Endothelial cell (in vitro differentiated cells): ENCODE measurements at regions not wholly inside any gene's neighbourhood (a gene's known extent, or its start where the extent isn't known, plus 50 kb on each side); places are given as distances from the start of the nearest gene placed in this dataset.

Source experiments
- DNase-seq: peaks from one replicate; pipeline ENCODE4 v3.0.0; 2021; ENCODE audit warnings: low spot score
- H3K27ac Mint-ChIP-seq: one replicate; pipeline ENCODE4 v1.8.0; 2021; ENCODE audit warnings: mixed read lengths, inconsistent platforms; ENCODE audit not compliant: unreplicated experiment
- H3K27me3 Mint-ChIP-seq: one replicate; pipeline ENCODE4 v1.8.0; 2021; ENCODE audit warnings: mild to moderate bottlenecking, moderate library complexity, mixed read lengths, inconsistent platforms; ENCODE audit not compliant: unreplicated experiment
- H3K36me3 Mint-ChIP-seq: one replicate; pipeline ENCODE4 v1.8.0; 2021; ENCODE audit warnings: mild to moderate bottlenecking, low read depth, mixed read lengths, inconsistent platforms; ENCODE audit not compliant: unreplicated experiment
- H3K4me1 Mint-ChIP-seq: one replicate; pipeline ENCODE4 v1.8.0; 2021; ENCODE audit warnings: mild to moderate bottlenecking, mixed read lengths, inconsistent platforms; ENCODE audit not compliant: unreplicated experiment
- H3K4me3 Mint-ChIP-seq: one replicate; pipeline ENCODE4 v1.8.0; 2021; ENCODE audit warnings: mild to moderate bottlenecking, mixed read lengths, inconsistent platforms; ENCODE audit not compliant: unreplicated experiment
- H3K9me3 Mint-ChIP-seq: one replicate; pipeline ENCODE4 v1.8.0; 2021; ENCODE audit warnings: mixed read lengths, inconsistent platforms; ENCODE audit not compliant: unreplicated experiment
- TF ChIP-seq, protein P1 (sequence below): fragments of 200-600 bp; sonication (generic); IDR thresholded peaks from one replicate; pipeline ENCODE4 v1.5.0; 2021; ENCODE audit warnings: antibody characterized with exemption; ENCODE audit not compliant: unreplicated experiment

DNA sequence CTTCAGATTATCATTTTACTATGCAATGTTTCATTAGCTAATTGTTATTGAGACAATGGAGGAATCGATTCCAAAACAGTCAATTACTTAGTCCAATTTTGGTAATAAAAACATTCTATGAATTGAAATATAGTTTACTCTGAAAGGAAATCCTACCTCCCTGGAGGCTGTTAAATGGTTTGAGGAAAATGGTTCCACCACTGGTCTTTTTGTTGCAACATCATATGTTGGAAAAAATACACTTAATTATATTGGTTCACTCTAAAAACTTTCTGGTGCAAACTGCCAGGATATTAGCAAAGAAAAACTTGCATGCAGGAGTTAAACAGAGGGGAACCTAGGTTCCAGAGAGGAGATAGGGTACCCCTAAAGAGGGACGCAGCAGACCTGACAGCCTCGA is 267.3 kb upstream of the LYZL1 start:
- Mint-ChIP-seq H3K27me3 (no peaks in the 10 kb centered on the region), H3K27ac (no peak overlapping the region), H3K4me1 (no peaks in the 10 kb centered on the region), H3K9me3 (no peaks in the 10 kb centered on the region), H3K36me3 (no peaks in the 10 kb centered on the region), H3K4me3 (no peak overlapping the region)
- no peak for DNase-seq
- TF ChIP-seq, protein P1, sequence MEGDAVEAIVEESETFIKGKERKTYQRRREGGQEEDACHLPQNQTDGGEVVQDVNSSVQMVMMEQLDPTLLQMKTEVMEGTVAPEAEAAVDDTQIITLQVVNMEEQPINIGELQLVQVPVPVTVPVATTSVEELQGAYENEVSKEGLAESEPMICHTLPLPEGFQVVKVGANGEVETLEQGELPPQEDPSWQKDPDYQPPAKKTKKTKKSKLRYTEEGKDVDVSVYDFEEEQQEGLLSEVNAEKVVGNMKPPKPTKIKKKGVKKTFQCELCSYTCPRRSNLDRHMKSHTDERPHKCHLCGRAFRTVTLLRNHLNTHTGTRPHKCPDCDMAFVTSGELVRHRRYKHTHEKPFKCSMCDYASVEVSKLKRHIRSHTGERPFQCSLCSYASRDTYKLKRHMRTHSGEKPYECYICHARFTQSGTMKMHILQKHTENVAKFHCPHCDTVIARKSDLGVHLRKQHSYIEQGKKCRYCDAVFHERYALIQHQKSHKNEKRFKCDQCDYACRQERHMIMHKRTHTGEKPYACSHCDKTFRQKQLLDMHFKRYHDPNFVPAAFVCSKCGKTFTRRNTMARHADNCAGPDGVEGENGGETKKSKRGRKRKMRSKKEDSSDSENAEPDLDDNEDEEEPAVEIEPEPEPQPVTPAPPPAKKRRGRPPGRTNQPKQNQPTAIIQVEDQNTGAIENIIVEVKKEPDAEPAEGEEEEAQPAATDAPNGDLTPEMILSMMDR, result no peak

DNA sequence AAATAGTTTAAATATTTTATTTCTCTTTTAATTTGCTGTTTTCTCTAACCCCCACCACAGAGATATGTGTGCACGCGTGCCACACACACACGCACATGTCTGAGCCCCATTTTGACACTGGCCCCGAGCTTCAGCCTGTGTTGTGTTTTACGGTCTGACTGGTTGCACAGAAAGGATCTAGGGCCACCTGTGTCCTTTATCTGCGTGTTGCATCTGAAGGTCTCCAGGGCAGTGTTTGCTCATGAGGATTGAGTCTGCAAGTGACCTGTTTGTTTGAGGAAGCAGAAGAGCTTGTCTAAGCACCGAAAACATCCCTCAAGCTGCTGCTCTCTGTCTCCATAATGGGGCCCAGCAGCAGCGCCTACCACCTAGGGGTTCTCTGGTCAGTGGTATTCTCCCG is 266.4 kb upstream of the LYZL1 start:
- Mint-ChIP-seq H3K4me3 (no peak overlapping the region), H3K27ac (no peak overlapping the region), H3K36me3 (no peaks in the 10 kb centered on the region), H3K4me1 (no peaks in the 10 kb centered on the region), H3K27me3 (no peaks in the 10 kb centered on the region), H3K9me3 (no peaks in the 10 kb centered on the region)
- TF ChIP-seq, protein P1, result no peak
- no peak for DNase-seq

DNA sequence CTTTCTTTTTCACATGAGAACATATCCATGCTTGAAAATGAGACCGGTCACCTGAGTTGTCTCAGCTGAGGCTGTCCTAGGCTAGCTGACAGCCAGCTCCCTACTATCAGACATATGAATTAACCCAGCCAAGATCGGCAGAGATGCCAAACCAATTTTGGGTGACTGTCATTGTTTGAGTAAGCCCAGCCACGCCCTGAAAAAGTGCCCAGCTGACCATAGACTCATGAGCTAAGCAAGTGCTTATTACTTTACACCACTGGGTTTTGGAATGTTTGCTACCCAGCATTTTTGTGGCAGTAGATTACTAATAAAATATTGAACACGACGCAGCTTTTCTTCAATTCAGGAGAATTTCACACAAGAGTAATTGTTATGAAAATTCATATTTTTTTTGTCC is 265.2 kb upstream of the LYZL1 start:
- Mint-ChIP-seq H3K27ac (no peak overlapping the region), H3K36me3 (no peaks in the 10 kb centered on the region), H3K4me3 (no peak overlapping the region), H3K4me1 (no peaks in the 10 kb centered on the region), H3K9me3 (no peaks in the 10 kb centered on the region), H3K27me3 (no peaks in the 10 kb centered on the region)
- TF ChIP-seq, protein P1, result no peak
- DNase-seq, result no peak

DNA sequence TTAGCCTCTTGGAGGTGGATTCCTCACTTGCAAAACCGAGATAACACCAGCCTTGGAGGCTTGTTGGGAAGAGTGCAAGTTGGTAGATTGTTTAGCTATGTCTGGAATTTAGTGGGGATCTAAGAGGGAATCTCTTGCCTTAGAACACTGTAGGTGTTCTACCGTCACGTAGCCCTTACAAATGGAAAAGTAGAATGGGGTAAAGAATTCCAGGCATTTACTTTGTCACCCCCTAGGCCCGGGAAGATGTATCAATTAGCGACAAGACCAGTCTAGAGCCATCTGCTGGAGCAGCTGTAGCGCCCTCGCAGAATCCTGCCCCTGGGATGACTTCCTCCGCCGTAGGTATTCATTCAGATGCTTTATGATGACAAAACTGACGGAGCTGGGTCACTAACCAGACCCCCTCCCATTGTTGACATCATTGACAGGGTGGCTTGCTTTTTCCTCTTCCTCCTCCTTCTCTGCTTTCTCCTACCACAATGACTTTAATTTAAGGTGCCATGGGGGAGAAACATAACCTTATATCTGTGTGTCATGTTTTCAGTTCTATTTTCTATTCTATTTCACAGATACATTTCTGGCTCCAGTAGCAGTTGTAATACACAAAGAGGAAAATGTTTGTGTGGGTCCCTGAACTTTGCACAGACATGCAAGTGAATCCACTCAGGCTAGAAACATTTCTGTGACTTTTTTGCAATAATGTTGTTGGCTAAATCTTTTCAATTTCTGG is 262.6 kb upstream of the LYZL1 start:
- no peaks in the 10 kb centered on the region for H3K27me3 Mint-ChIP-seq
- no peaks in the 10 kb centered on the region for H3K9me3 Mint-ChIP-seq
- H3K27ac Mint-ChIP-seq, result no peak overlapping the region
- H3K4me3 Mint-ChIP-seq, result no peak overlapping the region
- TF ChIP-seq, protein P1, result no peak
- no peaks in the 10 kb centered on the region for H3K36me3 Mint-ChIP-seq
- no peak for DNase-seq
- no peaks in the 10 kb centered on the region for H3K4me1 Mint-ChIP-seq

DNA sequence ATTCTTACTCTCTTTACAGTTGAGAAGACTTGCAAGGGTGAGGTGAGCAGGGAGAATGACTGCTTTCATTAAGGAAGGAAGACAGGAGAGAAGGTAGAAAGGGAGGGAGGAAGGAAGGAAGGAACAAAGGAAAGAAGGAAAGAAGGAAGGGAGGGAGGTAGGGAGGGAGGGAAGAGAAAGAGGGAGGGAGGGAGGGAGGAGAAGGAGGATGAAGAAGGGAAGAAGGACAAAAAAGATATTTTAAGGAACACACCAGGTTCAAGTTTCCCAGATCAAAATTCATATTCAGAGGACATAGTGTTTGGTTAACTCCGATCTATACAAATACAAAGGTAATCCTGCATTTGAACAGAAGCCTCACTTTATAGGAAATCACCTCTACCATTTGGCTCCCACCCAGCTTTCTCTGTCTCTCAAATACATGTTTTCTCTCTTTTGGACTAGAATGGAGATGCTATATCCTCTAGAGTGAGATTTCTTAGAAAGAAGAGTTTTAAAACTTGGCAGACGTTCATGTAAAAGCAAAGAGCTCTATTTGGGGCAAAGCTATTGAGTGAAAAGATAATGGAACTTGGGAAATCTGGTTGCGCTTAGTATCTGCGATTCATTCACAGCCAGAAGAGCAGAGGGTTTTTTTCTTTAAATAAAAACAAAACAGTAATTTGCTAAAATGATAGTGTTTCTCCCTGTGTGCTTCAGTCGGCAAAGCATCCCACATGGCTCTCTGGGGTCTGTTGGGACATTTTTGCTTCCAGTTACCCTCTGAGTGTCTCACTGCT is 261.9 kb upstream of the LYZL1 start:
- Mint-ChIP-seq H3K27me3 (no peaks in the 10 kb centered on the region), H3K36me3 (no peaks in the 10 kb centered on the region), H3K4me3 (no peak overlapping the region), H3K27ac (no peak overlapping the region), H3K4me1 (no peaks in the 10 kb centered on the region), H3K9me3 (no peaks in the 10 kb centered on the region)
- no peak for DNase-seq
- TF ChIP-seq, protein P1, result no peak
